ENCODE measurements at regions not wholly inside any gene's neighbourhood (a gene's known extent, or its start where the extent isn't known, plus 50 kb on each side); places are given as distances from the start of the nearest gene placed in this dataset.

GRCh38 chr5:54807421-54807820, 178.0 kb downstream of the ESM1 start:
- no peaks in the 10 kb centered on the region for H3K79me2 ChIP-seq (ENCODE audit: insufficient read depth, low read depth, low read length)
- no peak overlapping the region for H2AFZ ChIP-seq (ENCODE audit: low read length)
- no peak overlapping the region for H3K4me3 ChIP-seq (ENCODE audit: low read depth, low read length, poor library complexity, severe bottlenecking)
- intact Hi-C loops (cut with micrococcal nuclease; ENCODE audit: unreplicated experiment), result no loop called here
- H4K20me1 ChIP-seq (ENCODE audit: insufficient read depth, low read length), result no peaks in the 10 kb centered on the region
- no peak for DNase-seq (ENCODE audit: low spot score)
- no TSS peak for BruUV-seq (replicated peaks)
- POLR2A ChIA-PET, result no interaction called here
- H3K4me2 ChIP-seq (ENCODE audit: low read length), result no peak overlapping the region
- no peaks in the 10 kb centered on the region for H3K9me2 ChIP-seq (ENCODE audit: insufficient read depth, low read length)
- no peaks in the 10 kb centered on the region for H3K9me3 ChIP-seq (ENCODE audit: low read length)
- no peak overlapping the region for H3K27ac ChIP-seq (ENCODE audit: low read depth, low read length, poor library complexity, severe bottlenecking)
- CTCF ChIA-PET (ENCODE audit: unreplicated experiment), result no interaction called here
- no peak for TF ChIP-seq EZH2phosphoT487 (IDR thresholded peaks at IDR 0.05; ENCODE audit: borderline replicate concordance, low read depth, low read length)
- H3K36me3 ChIP-seq (ENCODE audit: insufficient read depth, low read length), result no peaks in the 10 kb centered on the region
- no peaks in the 10 kb centered on the region for H3K4me1 ChIP-seq (ENCODE audit: insufficient read depth, low read length, poor library complexity, severe bottlenecking)

- POLR2A ChIA-PET, result no interaction called here
- Histone ChIP-seq H2AFZ (ENCODE audit: low read length) (no peak overlapping the region), H3K4me1 (ENCODE audit: insufficient read depth, low read length, poor library complexity, severe bottlenecking) (no peaks in the 10 kb centered on the region), H3K4me2 (ENCODE audit: low read length) (no peak overlapping the region), H3K79me2 (ENCODE audit: insufficient read depth, low read depth, low read length) (no peaks in the 10 kb centered on the region), H3K9me2 (ENCODE audit: insufficient read depth, low read length) (no peaks in the 10 kb centered on the region), H3K27ac (ENCODE audit: low read depth, low read length, poor library complexity, severe bottlenecking) (no peak overlapping the region), H3K4me3 (ENCODE audit: low read depth, low read length, poor library complexity, severe bottlenecking) (no peak overlapping the region), H4K20me1 (ENCODE audit: insufficient read depth, low read length) (no peaks in the 10 kb centered on the region), H3K36me3 (ENCODE audit: insufficient read depth, low read length) (no peaks in the 10 kb centered on the region), H3K9me3 (ENCODE audit: low read length) (no peaks in the 10 kb centered on the region)
- TF ChIP-seq EZH2phosphoT487 (IDR thresholded peaks at IDR 0.05; ENCODE audit: borderline replicate concordance, low read depth, low read length), result no peak
- no peak for TF ChIP-seq CTCF (conservative IDR thresholded peaks at IDR 0.05; ENCODE audit: low read length)
- CTCF ChIA-PET (ENCODE audit: unreplicated experiment), result no interaction called here
- no TSS peak for BruUV-seq (replicated peaks)
- intact Hi-C loops (cut with micrococcal nuclease; ENCODE audit: unreplicated experiment), result no loop called here
- DNase-seq (ENCODE audit: low spot score), result no peak
These were observed 180.9 kb downstream of the ESM1 start for GRCh38 chr5:54804521-54804920.

DNA sequence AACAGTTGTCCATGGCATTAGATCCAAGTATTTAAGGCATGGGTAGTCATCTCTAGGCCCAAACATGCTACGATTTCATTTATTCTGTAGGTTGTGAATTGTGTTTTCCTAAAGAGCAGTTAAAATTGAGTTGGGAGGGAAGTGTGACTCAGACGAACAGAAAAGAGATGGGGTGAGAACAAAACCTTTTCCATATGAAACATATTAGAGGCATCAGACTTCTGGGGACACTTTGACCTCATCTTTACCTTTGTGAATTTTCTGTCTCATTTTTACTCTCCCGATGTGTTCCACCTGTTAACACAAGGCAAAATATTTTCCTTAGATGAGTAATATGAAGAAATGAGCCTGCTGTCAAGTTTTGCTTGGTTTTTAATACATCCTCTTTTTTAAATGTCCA, 181.3 kb downstream of the ESM1 start:
- Histone ChIP-seq H4K20me1 (ENCODE audit: insufficient read depth, low read length) (no peaks in the 10 kb centered on the region), H3K4me3 (ENCODE audit: low read depth, low read length, poor library complexity, severe bottlenecking) (no peak overlapping the region), H3K4me2 (ENCODE audit: low read length) (no peak overlapping the region), H3K36me3 (ENCODE audit: insufficient read depth, low read length) (no peaks in the 10 kb centered on the region), H3K27ac (ENCODE audit: low read depth, low read length, poor library complexity, severe bottlenecking) (no peak overlapping the region), H2AFZ (ENCODE audit: low read length) (no peak overlapping the region), H3K9me3 (ENCODE audit: low read length) (no peaks in the 10 kb centered on the region), H3K79me2 (ENCODE audit: insufficient read depth, low read depth, low read length) (no peaks in the 10 kb centered on the region), H3K9me2 (ENCODE audit: insufficient read depth, low read length) (no peaks in the 10 kb centered on the region), H3K4me1 (ENCODE audit: insufficient read depth, low read length, poor library complexity, severe bottlenecking) (no peaks in the 10 kb centered on the region)
- ChIA-PET POLR2A (no interaction called here), CTCF (ENCODE audit: unreplicated experiment) (no interaction called here)
- no peak for DNase-seq (ENCODE audit: low spot score)
- intact Hi-C loops (cut with micrococcal nuclease; ENCODE audit: unreplicated experiment), result no loop called here
- no TSS peak for BruUV-seq (replicated peaks)
- no peak for TF ChIP-seq EZH2phosphoT487 (IDR thresholded peaks at IDR 0.05; ENCODE audit: borderline replicate concordance, low read depth, low read length)
- TF ChIP-seq CTCF (conservative IDR thresholded peaks at IDR 0.05; ENCODE audit: low read length), result no peak
